Lung microvascular endothelial cell (primary cell): ENCODE measurements at regions not wholly inside any gene's neighbourhood (a gene's known extent, or its start where the extent isn't known, plus 50 kb on each side); places are given as distances from the start of the nearest gene placed in this dataset.
"Not testable (repeated sequence)": the region's sequence is repeated elsewhere in the genome, so short reads cannot be mapped to it uniquely, and the experiment has no call there.

ENCODE experiments used
- DNase-seq, 2 donors: peaks; one replicate each; pipeline versions ENCODE4 v3.0.0 to v3.0.0-alpha.2; 2010; ENCODE audit warnings: low read depth in 2 of 2

DNA sequence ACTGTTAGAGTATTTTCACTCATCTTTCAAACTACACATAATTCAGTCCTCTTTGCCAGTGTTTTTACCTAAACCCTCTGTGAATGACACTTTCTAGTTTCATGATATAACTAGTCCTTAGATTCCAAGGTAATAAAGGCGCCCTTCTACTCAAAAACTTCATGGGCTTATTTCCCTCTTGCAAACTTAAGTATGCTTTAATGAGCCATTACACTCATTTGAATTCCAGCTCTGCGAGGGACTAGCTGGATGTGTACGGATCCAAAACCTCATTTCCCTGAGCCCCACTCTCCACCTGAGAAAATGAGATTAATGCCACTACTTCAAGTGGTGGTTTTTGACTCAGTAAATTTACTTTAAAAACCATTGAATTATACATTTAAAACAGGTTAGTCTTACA is 141.1 kb downstream of the NDUFA12 start:
- no peak for DNase-seq

DNA sequence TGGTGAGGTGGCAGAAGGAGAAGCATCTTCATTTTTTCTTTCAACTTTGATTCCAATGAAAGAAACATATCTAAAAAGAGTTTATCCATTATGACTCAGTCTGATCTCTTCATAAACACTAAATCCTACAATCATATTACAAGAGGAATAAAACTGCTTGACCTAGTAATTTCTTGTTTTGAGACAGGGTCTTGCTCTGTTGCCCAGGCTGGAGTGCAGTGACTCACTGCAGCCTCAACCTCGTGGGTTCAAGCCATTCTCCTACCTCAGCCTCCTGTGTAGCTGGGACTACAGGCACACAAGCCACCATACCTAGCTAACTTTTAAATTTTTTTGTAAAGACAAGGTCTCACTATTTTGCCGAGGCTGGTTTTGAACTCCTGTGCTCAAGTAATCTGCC is 147.2 kb downstream of the NDUFA12 start:
- no peak for DNase-seq

DNA sequence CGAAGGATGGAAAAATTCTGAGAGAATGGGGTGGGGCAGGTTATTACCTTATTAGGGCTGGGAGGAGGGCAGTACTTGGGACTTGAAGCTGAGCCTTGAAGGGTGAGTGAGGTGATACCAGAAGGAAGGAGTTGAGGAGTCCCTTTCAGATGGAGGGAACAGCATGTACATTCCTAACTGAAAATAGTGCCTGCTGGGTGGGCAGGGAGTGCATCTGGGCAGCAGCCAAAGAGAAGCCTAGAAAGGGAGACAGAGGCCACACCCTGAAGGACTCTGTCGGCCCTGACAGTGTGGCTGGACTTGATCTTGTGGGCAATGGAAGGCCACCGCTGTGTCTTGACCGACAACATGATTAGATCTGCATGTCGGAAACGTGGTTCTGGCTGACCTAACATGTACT is 147.6 kb downstream of the NDUFA12 start:
- no peak for DNase-seq

DNA sequence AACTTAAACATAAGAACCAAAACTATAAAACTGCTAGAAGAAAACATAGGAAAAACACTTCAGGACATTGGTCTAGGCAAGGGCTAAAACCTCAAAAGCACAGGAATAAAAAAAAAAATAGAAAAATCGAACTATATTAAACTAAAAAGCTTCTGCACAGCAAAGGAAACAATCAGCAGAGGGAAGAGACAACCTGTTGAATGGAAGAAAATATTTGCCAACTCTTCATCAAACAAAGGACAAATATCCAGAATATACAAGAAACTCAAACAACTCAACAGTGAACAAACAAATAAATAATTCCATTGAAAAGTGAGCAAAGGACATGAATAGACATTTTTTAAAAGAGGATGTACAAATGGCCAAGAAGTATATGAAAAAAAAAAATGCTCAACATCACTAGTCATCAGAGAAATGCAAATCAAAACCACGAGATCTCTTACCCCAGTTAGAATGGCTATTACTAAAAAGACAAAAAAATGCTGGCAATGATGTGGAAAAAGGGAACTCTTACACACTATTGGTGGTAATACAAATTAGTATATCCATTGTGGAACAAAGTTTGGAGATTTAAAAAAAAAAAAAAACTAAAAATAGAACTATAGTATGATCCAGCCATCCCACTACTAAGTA is 152.0 kb downstream of the NDUFA12 start:
- DNase-seq = no peak

DNA sequence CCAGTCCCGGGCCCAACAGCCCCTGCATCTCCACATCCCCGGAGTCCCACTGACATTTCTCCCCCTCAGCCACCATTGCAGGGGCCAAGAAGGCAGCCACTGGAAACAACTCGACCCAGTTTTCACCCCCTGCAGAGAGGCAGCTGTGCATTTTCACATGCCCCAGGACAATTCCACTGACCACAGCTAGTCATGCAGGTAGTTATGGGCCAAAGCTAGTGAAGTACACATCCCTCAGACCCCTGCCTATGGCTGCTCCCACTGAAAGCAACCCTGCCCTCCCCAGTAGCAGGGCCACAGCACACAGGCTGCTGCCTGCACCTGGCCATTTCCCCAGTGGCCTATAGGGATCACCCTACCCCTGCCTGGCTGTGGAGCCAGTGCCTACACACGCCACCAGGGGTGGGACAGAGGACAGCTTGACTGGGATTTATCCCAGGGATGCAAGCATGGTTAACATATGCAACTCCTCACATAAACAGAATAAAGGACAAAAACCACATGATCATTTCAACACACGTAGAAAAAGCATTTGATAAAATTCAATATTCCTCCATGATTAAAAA is 154.0 kb downstream of the NDUFA12 start:
- no peak for DNase-seq

DNA sequence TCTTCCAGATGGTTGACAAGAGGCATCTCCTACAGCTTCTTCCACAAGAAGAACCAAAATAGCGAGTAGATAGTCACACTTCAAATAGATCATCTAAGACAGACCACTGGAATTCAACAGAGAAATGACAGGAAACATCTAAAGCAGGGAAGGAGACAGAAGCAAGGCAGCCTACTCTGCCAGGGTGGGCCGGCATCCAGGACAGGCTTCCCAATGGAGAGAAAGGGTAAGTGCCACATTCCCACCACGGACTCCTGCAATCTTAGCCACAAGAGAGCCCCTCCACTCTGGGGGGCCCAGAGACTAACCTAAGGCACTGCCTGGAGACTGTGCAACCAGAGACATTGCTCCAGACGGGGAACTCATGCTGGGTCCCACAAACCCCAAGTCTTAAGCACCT is 154.5 kb downstream of the NDUFA12 start:
- DNase-seq = no peak

DNA sequence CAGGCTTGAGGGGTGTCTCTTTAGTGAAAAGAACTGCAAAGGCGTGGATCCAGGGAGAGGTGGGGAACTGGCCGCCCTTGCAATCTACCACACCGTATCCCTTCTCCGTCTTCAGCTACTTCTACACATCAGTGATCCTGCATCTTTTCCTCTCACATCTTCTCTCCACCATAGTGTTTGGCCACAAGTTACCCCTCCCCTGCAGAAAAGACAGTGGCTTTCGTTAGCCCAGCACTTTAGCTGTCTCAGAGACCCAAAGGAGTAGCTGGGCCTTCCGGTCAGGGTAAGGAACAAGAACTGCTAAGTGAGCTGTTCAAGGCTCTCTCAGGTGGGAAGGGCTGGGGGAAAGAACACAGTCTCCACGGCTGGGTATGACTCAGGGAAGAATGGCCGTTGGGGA is 158.4 kb downstream of the NDUFA12 start:
- no peak for DNase-seq

DNA sequence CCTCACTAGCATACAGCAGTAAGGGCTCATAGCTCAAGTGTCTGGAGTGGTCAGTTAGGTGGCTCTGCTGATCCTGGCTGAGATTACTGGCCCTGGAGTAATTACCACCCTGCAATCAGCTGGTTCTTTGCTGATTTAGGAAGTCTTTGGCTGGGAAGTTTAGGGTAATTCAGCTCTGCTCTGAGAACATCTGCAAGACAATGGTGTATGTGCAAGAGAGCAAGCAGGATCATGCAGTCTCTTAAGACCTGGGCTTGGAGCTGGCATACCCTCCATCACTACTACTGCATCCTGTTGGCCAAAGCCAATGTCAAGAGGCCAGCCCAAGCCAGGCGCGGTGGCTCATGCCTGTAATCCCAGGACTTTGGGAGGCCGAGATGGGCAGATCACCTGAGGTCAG is 159.0 kb downstream of the NDUFA12 start:
- no peak for DNase-seq

DNA sequence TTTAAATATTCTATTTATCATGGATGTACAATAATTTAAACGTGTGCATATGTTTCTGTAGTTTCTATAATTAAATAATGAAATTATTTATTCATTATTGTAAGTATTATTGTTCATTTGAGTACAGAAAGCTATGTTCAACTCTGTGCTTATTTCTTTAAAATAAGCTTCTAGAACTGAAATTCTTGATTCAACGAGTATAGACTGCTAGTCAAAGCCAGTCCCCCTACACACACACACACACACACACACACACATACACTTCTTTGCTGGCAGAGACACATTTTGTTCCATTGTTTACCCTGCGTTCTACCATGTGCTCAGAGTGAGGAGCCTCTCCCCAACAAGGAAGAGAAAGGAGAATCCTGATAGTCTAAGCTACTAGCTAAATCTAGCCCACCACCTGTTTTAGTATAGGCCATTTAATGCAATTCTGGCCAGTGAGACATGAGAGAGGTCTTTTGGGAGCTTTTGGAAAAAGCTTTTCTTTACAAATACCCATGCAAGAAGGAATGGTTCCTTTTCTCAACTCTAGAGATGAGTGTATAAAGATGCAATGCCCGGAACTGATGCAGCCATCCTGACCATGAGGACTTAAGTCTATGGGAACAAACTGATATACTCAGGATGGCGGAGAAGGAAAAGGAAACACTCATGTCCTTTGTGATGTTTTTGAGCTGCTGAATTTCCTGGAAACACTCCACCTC is 161.4 kb downstream of the NDUFA12 start:
- peak in 1 of 2 donors; percentile 2 for DNase-seq

DNA sequence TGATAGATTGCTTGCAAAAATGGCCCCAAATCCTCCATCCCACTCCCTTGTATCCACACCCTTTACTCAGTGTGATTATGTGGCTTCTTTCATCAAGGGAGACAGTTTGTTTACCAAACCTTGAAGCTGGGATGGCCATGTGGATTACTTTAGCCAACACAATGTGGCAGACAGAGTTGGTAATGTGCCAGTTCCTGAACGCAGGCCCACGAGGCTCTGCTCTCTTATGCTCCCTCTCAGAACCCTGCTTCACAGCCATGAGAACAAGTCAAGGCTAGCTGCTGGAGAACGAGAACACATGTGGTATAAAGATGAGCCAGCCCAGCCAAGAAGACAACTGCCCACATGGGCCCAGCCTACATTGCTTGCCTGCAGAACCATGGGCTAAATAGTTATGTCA is 162.3 kb downstream of the NDUFA12 start:
- DNase-seq = no peak

DNA sequence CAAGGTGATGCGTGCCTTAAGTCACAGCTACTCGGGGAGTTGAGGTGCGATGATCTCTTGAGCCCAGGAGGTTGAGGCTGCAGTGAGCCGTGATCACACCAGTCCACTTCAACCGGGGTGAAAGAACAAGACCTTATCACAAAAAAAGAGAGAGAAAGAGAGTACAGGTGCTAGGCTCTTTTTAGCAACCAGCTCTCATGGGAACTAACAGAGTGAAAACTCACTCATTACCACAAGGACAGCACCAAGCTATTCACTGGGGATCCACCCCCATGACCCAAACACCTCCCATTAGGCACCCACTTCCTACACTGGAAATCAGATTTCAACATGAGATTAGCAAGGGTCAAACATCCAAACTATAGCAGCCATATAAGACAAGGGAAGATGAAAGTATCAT is 164.2 kb downstream of the NDUFA12 start:
- DNase-seq = no peak

DNA sequence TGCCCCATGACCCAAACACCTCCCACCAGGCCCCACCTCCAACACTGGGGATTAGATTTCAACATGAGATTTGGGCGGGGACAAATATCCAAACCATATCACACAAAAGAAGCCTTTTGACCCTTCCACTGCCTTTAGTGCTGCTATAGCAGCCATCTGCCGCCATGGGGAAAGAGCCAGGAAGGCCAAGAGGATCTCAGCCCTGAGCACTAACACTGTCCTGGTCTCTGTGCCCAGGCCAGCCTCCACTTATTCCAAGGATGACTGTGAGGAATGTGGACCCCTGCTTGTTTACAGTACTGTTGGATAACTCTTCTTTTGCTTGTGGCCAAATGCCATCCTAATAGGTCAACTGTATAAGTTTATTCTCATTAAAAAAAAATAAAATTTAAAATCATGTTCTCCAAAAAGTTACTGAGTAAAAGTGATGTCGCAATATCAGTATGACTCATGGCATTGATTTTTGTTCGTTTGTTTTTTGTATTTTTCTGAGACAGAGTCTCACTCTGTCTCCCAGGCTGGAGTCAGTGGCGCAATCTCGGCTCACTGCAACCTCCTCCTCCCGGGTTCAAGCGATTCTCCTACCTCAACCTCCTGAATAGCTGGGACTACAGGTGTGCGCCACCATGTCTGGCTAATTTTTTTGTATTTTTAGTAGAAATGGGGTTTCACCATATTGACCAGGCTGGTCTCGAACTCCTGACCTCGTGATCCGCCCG is 166.4 kb downstream of the NDUFA12 start:
- DNase-seq = not testable (repeated sequence)

DNA sequence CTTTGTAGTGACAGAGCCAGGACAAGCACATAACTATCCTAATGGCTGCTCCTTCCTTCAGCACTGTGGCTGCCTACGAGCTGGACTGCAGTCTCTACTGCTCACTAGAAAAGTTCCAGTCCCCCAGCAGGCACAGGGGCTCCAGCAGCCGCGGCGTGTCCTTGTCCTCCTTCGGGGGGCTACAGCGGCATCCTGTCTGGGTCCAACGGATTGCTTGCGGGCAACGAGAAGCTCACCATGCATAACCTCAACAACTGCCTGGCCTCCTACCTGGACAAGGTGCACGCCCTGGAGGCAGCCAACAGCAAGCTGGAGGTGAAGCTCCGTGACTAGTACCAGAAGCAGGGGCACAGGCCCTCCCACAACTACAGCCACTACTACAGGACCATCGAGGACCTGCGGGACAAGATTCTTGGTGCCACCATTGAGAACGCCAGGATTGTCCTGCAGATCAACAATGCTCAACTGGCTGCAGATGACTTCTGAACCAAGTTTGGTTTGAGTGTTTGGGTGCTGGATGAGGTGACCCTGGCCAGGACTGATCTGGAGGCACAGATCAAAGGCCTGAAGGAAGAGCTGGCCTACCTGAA is 169.4 kb downstream of the NDUFA12 start:
- no peak for DNase-seq

DNA sequence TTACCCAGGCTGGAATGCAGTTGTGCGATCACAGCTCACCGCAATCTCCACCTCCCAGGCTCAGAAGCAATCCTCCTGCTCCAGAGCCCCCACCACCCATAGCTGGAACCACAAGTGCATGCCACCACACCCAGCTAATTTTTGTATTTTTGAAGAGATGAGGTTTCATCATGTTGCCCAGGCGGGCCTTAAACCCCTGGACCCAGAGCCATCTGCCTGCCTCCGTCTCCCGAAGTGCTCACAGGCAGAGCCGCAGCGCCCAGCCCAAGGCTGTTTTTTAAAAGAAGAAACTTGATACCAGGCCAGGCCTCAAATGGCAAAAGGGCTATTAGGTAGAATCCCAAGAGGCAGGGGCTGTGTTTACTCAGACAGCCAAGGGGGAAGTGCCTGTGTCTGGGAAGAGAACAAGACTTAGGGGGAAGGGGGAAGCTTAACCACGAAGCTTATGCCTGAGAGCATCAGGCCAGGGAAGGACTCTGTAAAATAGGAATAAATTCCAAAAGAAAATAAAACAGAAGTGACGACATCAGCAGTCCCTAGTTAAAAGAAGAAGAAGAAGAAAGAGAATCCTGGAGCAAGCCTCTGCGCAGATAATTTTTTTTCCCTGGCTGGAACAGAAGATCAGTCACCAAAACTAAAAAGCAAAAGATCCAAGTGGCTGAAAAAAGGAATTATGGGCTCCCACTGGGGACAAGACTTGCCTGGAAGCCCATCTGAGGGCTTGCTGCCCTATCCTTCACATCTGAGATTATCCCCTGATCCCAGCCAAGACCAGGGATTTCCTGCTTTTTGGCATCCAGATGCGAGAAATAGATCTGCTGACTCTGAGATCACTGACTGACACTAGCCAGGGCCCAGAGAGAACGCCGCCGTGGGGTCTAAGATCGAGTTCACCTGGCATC is 170.5 kb downstream of the NDUFA12 start:
- DNase-seq = no peak

DNA sequence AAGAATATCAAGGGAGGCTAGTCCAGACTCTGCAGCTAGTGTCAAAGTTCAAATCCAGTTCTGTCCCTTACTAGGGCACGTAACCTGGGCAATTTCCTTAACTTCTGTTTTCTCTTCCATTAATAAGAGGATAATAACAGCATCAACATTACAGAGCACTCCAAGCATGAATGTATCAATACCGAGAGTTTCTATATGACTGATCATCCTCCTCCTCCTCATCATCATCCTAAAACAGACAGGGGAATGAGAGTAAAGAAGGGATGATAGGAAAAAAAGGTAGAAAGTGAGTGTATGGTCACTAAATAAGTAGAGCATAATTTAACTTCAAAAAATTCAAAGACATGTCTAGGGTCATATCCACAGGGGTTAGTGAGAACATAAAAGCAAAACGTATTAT is 171.4 kb downstream of the NDUFA12 start:
- no peak for DNase-seq

DNA sequence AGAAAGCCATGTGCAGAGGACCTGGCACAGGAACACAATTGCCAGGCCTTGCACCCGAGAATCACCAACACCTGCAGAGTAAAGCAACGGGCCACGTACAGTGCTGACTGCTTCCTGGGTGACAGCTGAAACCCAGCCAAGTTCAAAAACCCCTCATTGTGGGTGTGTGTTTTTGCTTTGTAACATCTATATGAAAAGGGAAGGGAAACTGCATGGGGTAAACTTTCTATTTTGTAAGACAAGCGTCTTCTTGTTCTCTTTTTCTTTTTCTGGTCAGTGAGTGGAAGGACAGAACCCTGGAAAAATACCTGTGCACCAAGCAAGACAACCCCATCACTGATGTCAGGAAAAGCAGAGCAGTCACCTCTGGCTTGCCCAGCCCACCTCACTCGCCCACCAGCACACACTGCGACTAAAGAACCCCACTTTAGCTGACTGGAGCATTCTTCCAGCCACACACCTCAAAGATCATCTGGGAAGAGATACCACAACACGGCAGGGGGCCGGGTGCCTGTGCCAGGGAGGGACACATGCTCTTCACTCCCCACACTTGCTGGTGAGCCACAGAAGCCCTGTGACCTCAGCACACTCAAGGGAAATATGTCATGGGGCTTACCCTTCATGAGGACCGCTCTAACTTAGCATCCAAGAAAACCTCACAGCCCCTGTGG is 172.3 kb downstream of the NDUFA12 start:
- no peak for DNase-seq

DNA sequence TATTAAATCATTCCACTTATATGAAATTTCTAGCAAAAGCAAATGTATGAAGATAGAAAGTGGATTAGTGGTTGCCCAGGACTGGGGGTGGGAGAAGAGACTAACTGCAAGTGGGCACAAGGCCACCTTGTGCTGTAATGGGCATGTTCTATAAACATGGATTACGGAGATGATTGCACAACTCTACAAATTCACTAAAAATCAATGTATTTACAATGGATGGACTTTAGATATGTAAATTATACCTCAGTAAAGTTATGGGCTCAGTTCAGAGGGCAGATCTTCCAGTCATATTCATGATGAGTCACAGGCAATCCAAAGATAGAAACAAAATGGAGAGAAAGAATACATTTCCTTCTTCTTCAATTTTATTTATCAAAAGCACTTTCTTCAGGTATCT is 173.9 kb downstream of the NDUFA12 start:
- no peak for DNase-seq

DNA sequence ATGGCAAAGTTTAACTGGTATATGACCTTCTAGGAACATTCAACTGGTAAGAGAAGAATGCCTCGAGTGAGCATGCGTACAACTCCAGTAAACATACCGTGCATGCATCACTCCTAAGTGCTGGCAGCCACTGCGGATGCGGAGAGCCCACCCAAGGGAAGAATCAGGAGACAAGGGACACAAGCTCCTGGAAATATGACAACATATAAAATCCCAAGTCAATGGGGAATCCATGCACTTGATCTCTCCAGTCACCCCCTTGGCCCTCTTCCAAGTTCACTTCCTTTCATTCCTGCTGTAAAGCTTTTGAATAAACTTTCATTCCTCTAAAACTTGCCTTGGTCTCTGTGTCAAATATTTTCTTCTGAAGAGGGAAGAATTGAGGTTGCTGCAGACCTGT is 168.7 kb upstream of the TMCC3 start:
- DNase-seq = peak; percentile 32 to 50

DNA sequence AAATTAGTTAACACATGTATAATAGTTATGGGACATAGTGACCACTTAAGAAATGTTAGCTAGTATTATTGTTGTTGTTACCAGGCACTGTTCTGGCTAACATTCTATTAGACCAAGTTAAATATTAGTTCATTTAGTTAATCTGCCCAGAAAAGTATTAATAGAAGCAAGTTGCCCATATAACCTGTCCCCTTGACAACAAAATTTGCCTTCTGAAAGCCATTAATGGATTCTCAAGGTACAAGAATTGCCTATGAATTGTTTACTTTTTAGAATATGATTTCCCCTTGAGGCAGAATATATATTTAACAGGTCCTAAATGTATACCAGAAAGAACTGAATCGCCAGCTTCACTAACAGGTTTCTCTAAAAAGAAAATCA is 167.3 kb upstream of the TMCC3 start:
- DNase-seq = no peak

DNA sequence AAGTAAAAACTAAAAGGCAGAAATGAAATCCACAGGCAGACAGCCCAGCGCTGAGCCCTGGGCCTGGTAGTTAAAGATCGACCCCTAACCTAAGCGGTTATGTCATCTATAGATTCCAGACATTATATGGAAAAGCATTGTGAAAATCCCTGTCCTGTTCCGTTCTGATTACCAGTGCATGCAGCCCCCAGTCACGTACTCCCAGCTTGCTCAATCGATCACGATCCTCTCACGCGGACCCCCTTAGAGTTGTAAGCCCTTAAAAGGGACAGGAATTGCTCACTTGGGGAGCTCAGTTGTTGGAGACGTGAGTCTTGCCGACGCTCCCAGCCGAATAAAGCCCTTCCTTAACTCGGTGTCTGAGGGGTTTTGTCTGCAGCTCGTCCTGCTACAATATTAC is 166.8 kb upstream of the TMCC3 start:
- not testable (repeated sequence) for DNase-seq

DNA sequence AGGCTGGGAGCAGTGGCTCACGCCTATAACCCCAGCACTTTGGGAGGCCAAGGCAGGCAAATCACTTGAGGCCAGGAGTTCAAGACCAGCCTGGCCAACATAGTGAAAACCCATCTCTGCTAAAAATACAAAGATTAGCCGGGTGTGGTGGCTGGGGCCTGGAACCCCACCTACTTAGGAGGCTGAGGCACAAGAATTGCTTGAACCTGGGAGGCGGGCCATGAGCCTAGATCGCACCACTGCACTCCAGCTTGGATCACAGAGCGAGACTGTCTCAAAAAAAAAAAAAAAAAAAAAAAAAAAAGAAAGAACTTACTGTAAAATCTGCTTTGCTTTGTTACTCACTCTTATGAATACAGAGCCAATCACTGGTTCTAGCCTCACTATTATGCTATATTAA is 166.4 kb upstream of the TMCC3 start:
- DNase-seq = not testable (repeated sequence)
